ENCODE measurements at regions not wholly inside any gene's neighbourhood (a gene's known extent, or its start where the extent isn't known, plus 50 kb on each side); places are given as distances from the start of the nearest gene placed in this dataset.

- Histone ChIP-seq H3K9me3 (peaks cover 11% of the 10 kb centered on the region; the same call in 1 of the 3 replicates), H3K4me1 (peaks cover 20% of the 10 kb centered on the region), H3K27ac (peak overlapping the region in 1 of 2 experiments; percentile 8; a peak in 1 of 6 replicates), H3K4me2 (no peak overlapping the region), H3K4me3 (no peak overlapping the region)
- TF ChIP-seq ZC3H11A (IDR thresholded peaks at IDR 0.05) (no peak), MAZ (IDR thresholded peaks at IDR 0.05; ENCODE audit: borderline replicate concordance, low read depth, low read length) (no peak), CBX2 (IDR thresholded peaks at IDR 0.05; ENCODE audit: borderline replicate concordance, low read depth) (no peak), JUN (IDR thresholded peaks at IDR 0.05) (no peak), FOSB (CRISPR knock-in tag; IDR thresholded peaks at IDR 0.05) (no peak), TP53 (CRISPR knock-in tag; IDR thresholded peaks at IDR 0.05) (no peak), TFCP2L1 (CRISPR knock-in tag; IDR thresholded peaks at IDR 0.05) (no peak), CEBPB (IDR thresholded peaks at IDR 0.05) (no peak), MAX (IDR thresholded peaks at IDR 0.05) (no peak)
- POLR2A ChIA-PET, result no interaction called here
- WGBS (ENCODE audit: missing lambda C conversion rate), result 85% methylated on average over 24 of the region's 24 CpGs
- ATAC-seq (no peak), DNase-seq (ENCODE audit: low read depth in 1 of 2, low spot score in 1 of 2) (no peak), FAIRE-seq (no peak)
- CTCF ChIA-PET, result interaction anchor here (1.2 to 1.9 kb wide), 3 partner anchors 12 to 341 kb away, joined by 3 to 4 read pairs (median 4); no protein-coding TSS in a partner anchor
Measured at GRCh38 chr1:243930822-243931671, 81.0 kb upstream of the AKT3 start.

- 79% methylated on average over 2 of the region's 2 CpGs for WGBS (ENCODE audit: missing lambda C conversion rate)
- ATAC-seq (no peak), FAIRE-seq (no peak), DNase-seq (ENCODE audit: low read depth in 1 of 2, low spot score in 1 of 2) (no peak)
- Histone ChIP-seq H3K4me2 (peak overlapping the region; percentile 62), H3K9me3 (no peaks in the 10 kb centered on the region), H3K27ac (peak overlapping the region; percentile 18 to 27; a peak in 2 of 6 replicates), H3K4me3 (no peak overlapping the region), H3K4me1 (peaks cover 45% of the 10 kb centered on the region)
- TF ChIP-seq PBX3 (IDR thresholded peaks at IDR 0.05), result no peak
- no peak for TF ChIP-seq ZFP36 (IDR thresholded peaks at IDR 0.05; ENCODE audit: borderline replicate concordance, partially characterized antibody)
- no peak for TF ChIP-seq EHF (CRISPR knock-in tag; IDR thresholded peaks at IDR 0.05)
- TF ChIP-seq TP53 (CRISPR knock-in tag; IDR thresholded peaks at IDR 0.05), result no peak
- no peak for TF ChIP-seq CBX2 (IDR thresholded peaks at IDR 0.05; ENCODE audit: borderline replicate concordance, low read depth)
- TF ChIP-seq CEBPB (IDR thresholded peaks at IDR 0.05), result no peak
- TF ChIP-seq ZNF302 (CRISPR knock-in tag; IDR thresholded peaks at IDR 0.05), result no peak
- TF ChIP-seq BCL3 (IDR thresholded peaks at IDR 0.05), result no peak
- no peak for TF ChIP-seq ELK1 (IDR thresholded peaks at IDR 0.05; ENCODE audit: low read depth, low read length)
- TF ChIP-seq SREBF2 (IDR thresholded peaks at IDR 0.05), result no peak
- no peak for TF ChIP-seq NPAS2 (CRISPR knock-in tag; IDR thresholded peaks at IDR 0.05; ENCODE audit: borderline replicate concordance)
- TF ChIP-seq SMC3 (IDR thresholded peaks at IDR 0.05), result no peak
- no peak for TF ChIP-seq HEYL (CRISPR knock-in tag; IDR thresholded peaks at IDR 0.05)
- TF ChIP-seq CTCF (IDR thresholded peaks at IDR 0.05), result no peak
- TF ChIP-seq FOSB (CRISPR knock-in tag; IDR thresholded peaks at IDR 0.05), result no peak
- TF ChIP-seq RAD21 (conservative IDR thresholded peaks at IDR 0.05 in 1 of 2, IDR thresholded peaks at IDR 0.05 in 1 of 2), result no peak
- TF ChIP-seq BHLHE40 (IDR thresholded peaks at IDR 0.05; ENCODE audit: low read depth, low read length), result no peak
- ChIA-PET CTCF (interaction anchor here (0.6 kb wide), 1 partner anchor 9 kb away, joined by 4 read pairs; no protein-coding TSS in a partner anchor), POLR2A (no interaction called here)
Measured at GRCh38 chr1:243927381-243927780, 77.3 kb upstream of the AKT3 start.
